Ammon's horn (tissue), 1 donor: ENCODE measurements at regions not wholly inside any gene's neighbourhood (a gene's known extent, or its start where the extent isn't known, plus 50 kb on each side); places are given as distances from the start of the nearest gene placed in this dataset.
"Not testable (repeated sequence)": the region's sequence is repeated elsewhere in the genome, so short reads cannot be mapped to it uniquely, and the experiment has no call there.

Source experiments
- DNase-seq: peaks from one replicate; pipeline ENCODE4 v3.0.0-alpha.2; 2016; ENCODE audit warnings: low spot score

DNA sequence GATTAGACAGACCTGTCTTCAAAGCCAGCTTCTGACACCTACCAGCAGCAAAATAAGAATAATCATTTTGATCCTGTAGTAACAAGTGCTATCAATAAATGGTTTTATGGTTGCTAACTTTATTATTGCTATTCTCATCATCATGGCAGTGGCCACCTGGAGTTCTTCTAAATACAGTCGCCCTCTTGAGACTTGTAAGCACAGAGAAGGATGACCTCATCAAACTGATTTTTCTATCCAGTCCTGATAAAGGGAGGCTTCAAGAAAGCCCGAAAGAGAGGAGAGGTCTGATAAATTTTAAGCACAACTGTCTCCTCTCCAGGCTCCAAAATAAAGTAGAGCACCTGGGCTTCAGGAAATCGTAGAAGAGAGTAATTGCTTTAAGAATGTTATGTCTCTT is 286.4 kb downstream of the USP46 start:
- no peak for DNase-seq

GRCh38 chr4:52373650-52374049 is 285.5 kb downstream of the USP46 start:
- no peak for DNase-seq

DNA sequence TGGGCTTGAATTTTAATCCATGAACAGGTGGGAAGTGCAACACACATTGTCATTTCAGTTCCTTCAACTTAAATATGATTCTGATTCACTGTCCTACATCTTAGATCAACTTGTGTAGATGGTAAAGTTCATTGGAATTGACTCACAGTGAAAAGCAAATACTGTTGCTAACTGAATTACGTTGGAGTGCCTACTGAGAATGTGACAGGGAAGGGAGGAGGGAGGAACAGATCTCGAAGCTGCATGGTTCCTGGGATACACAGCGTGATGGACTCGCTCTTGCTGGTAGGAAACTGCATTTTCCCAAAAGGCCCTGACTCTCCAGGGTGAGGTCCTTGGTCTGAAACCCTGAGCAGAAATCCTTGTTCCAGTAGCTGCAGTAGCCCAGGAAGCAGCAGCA is 284.2 kb downstream of the USP46 start:
- no peak for DNase-seq

- peak; percentile 51 for DNase-seq
Measured at GRCh38 chr4:52376132-52376704, 282.9 kb downstream of the USP46 start.

DNA sequence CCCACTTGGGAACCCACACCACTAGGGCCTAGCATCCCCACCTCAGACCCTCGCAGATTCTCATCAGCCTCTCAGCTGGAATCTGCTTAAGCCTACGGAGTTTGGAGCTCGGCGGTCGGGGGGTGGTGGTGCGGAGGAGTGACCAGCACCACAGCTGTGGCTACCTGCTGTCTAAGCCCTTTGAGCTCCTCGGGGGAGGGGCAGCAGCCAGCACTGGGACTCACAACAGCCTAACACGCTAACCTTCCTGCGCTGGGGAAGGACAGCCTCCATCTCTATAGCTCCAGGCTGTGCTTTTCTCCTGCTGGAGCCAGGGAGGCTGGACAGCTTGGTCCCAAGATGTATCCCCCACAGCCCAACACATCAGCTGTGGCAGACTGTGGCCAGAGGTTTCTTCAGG is 281.5 kb downstream of the USP46 start:
- DNase-seq, result no peak

- no peak for DNase-seq
Measured at GRCh38 chr4:52407545-52407944, 251.6 kb downstream of the USP46 start.

- DNase-seq, result no peak
Measured at GRCh38 chr4:52408032-52408431, 251.1 kb downstream of the USP46 start.

- no peak for DNase-seq
Measured at GRCh38 chr4:52408471-52408870, 250.6 kb downstream of the USP46 start.

GRCh38 chr4:52409766-52410165 is 249.3 kb downstream of the USP46 start:
- DNase-seq, result not testable (repeated sequence)

DNA sequence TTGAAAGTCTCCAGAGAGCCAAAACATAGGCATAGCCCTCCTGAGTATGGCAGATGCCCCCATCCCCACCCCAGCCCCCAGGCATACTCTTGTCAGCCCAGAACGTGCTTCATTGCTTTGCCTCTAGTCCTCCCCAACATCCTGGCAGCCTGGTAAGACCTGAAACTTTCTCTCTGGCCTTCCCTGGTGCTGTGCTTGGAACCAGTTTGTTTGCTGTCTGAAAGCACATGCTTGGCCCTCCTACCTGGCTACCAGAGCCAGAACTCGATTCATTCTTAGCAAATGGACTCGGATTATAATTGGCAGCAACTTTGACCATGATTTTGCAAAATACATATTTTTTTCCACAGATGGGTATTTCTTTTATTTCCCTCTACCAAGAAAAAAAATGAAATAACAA is 248.1 kb downstream of the USP46 start:
- no peak for DNase-seq

DNA sequence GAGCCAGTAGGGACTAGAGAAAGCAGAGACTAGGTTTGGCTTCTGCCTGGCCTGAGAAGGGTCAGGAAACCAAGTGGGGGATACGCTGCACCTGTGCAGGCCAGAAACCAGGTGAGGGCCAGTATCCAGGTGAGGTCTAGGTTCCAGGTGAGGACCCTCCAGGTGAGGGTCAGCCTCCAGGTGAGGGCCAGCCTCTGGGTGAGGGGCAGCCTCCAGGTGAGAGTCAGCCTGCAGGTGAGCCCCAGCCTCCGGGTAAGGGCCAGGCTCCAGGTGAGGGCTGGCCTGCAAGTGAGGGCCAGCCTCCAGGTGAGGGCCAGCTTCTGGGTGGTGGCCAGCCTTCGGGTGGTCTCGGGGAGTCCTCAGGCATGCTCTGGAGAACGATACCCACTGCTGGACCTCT is 238.8 kb downstream of the USP46 start:
- no peak for DNase-seq

- DNase-seq, result no peak
Measured at GRCh38 chr4:52421811-52422213, 237.3 kb downstream of the USP46 start.

DNA sequence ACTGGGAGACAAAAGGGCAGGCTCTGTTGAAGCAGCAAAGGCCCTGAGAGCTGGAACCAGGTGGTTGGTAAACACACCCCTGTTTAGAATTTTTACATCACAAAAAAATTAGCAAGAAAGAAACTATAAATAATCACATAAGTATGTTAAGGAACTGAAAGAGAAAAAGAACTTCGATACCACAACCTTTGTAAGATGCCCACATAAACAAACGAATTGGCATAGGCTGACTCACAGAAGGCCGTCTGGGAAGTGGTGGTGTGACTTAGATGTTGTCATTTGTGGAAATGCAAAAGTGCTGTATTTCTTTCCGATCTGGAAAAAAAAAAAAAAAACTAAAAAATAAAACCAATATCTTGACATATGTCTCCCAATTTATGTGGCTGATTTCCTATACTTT is 235.1 kb downstream of the USP46 start:
- no peak for DNase-seq

GRCh38 chr4:52425751-52426326 is 233.3 kb downstream of the USP46 start:
- no peak for DNase-seq

DNA sequence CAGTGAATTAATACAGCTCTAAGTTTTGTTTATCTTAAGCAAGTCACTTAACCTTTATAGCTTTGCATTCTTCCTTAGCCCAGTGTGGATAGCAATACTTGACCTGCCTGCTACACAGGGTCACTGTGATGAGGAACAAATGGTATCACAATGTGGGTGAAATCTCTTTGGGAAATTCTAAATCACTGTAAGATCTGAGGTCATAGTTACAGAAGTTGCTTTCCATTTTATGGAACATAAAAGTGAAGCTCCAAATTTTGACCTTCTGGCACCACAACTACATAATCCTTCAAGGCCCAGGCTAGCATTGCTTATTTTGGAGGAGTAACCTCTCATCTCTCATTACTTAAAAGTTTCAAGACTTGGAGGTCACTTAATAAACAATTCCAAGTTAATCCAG is 227.7 kb downstream of the USP46 start:
- no peak for DNase-seq

DNA sequence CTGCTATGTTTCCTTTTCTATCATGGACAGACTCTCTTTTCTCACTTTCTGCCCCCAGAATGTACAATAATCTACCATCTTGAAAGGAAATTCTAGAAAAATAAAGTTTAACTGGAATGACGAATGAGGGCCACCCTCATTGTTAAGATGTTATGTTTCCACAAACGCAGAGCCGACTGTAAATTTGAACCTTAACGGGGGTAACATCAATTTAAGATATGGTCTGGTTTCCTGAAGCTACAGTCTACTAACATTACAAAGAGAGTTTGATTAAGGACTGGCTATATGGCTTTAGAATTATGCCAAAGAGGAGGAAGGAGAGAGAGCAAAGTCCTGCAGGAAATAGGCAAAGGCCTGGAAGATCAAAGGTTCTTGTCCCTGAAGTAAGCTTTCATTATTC is 227.2 kb downstream of the USP46 start:
- DNase-seq, result no peak

- not testable (repeated sequence) for DNase-seq
Measured at GRCh38 chr4:52442524-52442923, 216.6 kb downstream of the USP46 start.

GRCh38 chr4:52472444-52472843 is 186.7 kb downstream of the USP46 start:
- DNase-seq, result no peak

DNA sequence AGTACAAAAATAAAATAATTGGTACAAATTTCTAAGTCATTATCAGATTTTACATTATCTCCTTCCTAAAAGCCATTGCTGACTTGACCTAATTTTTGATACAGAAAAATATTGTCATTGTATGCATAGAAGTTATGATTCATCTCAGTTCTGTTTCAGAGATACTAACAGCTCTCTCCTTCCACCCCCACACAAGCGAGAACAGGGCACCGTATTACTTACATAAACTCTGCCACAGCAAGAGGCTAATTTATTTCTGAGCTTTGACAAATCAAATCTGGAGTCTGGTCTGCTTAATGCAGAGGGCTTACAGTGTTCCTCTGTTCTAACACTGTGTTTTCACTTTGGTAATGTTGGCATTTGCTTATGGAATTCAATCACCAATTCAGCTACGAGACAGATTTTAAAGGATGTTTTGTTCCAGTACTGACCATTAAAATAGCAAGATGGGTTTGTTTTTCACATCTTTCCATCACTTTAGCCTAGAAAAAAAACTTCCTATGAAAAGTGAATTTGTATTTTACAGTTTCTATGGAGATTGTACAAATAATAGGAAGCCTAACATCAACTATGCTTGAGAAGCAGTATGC is 181.8 kb downstream of the USP46 start:
- peak; percentile 51 for DNase-seq

DNA sequence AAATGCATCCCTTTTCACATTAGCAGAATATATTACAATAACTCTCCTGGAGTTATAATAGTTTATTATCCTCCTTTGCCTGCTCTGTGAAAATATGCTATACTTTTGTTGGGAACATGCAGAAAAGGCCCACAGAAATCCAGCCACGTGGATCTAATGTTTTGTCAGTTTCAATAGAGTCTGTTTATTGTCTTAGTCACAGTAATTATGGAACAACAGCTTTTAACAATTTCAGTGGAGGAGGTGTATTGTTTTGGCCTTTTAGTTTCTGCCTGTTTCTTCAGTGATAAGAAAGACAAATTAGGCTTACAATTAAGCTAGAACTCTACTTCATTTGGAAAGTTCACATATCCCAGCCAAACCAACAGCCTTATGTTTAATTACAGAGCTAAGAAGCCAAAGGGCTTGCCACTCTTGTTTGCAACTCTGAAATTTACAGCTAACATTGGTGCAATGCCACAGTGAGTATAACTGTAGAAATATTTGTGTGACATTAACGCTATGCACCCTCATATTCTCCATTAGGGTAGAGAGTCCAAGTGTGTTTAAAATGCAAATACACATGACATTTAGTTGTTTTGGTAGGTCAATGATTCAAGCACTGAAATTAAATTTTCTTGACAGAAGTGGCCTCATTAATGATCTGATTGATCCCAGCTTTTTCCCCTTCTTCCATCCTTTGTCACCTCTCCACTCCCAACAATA is 175.8 kb downstream of the USP46 start:
- DNase-seq, result peak; percentile 5

DNA sequence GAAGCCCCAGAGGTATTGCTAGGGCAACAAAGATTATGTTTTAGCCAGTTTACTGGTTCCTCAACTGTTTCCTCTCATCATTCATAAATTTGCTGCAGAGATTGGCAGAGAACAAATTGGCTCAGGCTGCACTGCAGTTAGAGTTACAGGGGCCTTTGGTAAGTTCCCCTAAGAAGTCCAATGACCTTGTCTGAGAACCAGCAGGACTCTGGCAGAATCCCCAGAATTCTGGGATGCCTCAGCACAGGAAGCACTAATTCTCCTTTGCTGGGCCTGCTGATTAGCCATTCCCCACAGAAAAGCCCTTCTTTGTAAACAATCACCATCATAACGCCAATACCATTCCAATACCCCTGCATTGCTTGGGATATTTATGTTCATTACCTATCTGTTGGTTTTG is 151.3 kb downstream of the USP46 start:
- DNase-seq, result peak; percentile 54

DNA sequence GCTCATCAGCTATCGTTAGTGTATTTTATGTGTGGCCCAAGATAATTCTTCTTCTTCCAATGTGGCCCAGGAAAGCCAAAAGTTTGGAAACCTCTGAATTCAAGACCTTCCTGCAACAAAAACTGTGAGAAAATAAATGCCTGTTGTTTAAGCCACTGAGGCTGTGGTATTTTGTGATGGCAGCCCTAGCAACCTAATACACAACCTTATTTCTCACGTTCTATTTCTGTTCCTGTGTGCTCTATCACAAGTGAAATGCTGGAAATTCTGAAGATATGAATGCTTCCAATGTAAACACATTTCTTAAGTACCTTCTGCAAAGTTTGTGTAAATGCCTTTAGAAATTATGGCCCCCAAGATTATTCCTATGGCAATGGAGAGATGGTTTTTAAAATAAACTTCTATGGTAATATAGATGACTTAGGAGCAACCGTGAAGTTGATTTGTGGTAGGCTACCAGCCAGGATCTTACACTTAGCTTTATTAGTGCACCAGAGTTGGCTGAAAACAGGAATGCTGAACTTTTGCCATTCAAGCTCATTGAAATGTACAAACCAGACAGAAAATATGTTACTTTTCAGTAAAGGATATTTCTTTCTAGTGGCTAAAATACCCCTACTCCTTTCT is 148.0 kb downstream of the USP46 start:
- no peak for DNase-seq

DNA sequence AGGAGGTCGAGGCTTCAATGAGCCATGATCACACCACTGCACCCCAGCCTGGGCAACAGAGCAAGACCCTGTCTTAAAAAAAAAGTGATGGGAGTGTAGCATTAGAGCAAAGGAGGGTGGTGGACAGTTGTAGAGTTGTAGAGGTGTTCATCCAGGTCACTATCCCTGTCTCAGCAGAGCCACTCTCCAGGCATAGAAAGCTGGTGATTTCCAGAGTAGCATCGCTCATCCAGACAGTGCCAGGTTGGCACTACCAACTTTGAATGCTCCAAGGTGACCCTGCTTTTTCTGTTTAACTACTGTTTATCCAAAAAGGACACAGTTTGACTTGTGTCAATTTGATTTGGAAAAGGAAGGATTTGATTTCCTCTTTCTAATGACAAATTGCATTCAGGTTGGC is 147.3 kb downstream of the USP46 start:
- no peak for DNase-seq
